ENCODE measurements at regions not wholly inside any gene's neighbourhood (a gene's known extent, or its start where the extent isn't known, plus 50 kb on each side); places are given as distances from the start of the nearest gene placed in this dataset.

DNA sequence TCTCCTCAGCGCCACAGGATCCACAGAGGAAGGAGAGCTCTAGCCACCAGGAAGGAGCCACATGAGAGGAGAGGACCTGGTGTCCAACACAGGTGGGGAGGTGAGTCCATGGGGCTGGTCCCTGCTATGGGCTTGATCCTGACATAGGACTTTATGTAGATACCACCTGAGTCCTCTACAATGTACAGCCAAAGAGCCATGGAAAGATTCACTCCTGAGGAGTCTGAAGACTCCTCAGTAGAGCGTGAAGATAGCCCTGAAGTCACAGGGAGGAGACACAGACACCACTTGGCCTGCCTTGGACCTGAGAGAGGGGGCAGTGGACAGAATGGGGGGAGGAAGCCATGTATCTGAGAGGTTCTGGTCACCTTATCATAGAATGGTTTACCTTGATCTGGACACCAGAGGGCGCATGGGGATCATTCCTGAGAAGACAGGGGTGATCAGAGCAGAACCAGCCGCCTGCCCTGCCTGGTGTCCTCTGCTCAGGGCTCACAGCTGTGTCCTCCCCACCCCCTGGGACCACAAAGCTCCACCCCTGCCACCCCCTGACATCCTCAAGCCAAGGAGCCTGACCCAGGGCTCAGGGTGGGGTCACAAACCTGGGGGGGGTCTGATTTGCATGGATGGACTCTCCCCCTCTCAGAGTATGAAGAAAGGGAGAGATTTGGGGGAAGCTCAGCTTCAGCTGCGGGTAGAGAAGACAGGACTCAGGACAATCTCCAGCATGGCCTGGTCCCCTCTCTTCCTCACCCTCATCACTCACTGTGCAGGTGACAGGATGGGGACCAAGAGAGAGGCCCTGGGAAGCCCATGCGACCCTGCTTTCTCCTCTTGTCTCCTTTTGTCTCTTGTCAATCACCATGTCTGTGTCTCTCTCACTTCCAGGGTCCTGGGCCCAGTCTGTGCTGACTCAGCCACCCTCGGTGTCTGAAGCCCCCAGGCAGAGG, 77.0 kb downstream of the ZNF280B start (continued):
- TF ChIP-seq, protein P1, sequence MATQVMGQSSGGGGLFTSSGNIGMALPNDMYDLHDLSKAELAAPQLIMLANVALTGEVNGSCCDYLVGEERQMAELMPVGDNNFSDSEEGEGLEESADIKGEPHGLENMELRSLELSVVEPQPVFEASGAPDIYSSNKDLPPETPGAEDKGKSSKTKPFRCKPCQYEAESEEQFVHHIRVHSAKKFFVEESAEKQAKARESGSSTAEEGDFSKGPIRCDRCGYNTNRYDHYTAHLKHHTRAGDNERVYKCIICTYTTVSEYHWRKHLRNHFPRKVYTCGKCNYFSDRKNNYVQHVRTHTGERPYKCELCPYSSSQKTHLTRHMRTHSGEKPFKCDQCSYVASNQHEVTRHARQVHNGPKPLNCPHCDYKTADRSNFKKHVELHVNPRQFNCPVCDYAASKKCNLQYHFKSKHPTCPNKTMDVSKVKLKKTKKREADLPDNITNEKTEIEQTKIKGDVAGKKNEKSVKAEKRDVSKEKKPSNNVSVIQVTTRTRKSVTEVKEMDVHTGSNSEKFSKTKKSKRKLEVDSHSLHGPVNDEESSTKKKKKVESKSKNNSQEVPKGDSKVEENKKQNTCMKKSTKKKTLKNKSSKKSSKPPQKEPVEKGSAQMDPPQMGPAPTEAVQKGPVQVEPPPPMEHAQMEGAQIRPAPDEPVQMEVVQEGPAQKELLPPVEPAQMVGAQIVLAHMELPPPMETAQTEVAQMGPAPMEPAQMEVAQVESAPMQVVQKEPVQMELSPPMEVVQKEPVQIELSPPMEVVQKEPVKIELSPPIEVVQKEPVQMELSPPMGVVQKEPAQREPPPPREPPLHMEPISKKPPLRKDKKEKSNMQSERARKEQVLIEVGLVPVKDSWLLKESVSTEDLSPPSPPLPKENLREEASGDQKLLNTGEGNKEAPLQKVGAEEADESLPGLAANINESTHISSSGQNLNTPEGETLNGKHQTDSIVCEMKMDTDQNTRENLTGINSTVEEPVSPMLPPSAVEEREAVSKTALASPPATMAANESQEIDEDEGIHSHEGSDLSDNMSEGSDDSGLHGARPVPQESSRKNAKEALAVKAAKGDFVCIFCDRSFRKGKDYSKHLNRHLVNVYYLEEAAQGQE (IDR thresholded peaks at IDR 0.05; ENCODE audit: borderline replicate concordance): peak; percentile 91
- TF ChIP-seq, protein P1 (CRISPR knock-in tag; IDR thresholded peaks at IDR 0.05; ENCODE audit: low read depth): no peak
- TF ChIP-seq SPI1 (IDR thresholded peaks at IDR 0.05; ENCODE audit: borderline replicate concordance, low read depth, low read length) (peak; percentile 55), HDAC8 (tag; IDR thresholded peaks at IDR 0.05) (no peak), FOXA3 (CRISPR knock-in tag; conservative IDR thresholded peaks at IDR 0.05 in 1 of 2, IDR thresholded peaks at IDR 0.05 in 1 of 2) (0 out of 4 replicates have a peak, but pooled peaks of 1 of the 2 experiments have one; percentile 14), ZBTB7A (IDR thresholded peaks at IDR 0.05; ENCODE audit: borderline replicate concordance, control insufficient read depth, low read depth, low read length) (no peak), ADNP (tag; IDR thresholded peaks at IDR 0.05) (no peak), ARID2 (IDR thresholded peaks at IDR 0.05) (peak; percentile 69; the same call in 1 of the 2 replicates), ZFP30 (CRISPR knock-in tag; IDR thresholded peaks at IDR 0.05; ENCODE audit: borderline replicate concordance) (0 out of 2 replicates have a peak, but pooled peaks have one; percentile 40), KLF1 (tag; IDR thresholded peaks at IDR 0.05) (peak; percentile 78), E2F3 (CRISPR knock-in tag; IDR thresholded peaks at IDR 0.05) (peak; percentile 80)
- TF ChIP-seq, protein P2, sequence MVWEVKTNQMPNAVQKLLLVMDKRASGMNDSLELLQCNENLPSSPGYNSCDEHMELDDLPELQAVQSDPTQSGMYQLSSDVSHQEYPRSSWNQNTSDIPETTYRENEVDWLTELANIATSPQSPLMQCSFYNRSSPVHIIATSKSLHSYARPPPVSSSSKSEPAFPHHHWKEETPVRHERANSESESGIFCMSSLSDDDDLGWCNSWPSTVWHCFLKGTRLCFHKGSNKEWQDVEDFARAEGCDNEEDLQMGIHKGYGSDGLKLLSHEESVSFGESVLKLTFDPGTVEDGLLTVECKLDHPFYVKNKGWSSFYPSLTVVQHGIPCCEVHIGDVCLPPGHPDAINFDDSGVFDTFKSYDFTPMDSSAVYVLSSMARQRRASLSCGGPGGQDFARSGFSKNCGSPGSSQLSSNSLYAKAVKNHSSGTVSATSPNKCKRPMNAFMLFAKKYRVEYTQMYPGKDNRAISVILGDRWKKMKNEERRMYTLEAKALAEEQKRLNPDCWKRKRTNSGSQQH (CRISPR knock-in tag; IDR thresholded peaks at IDR 0.05): peak; percentile 83
- TF ChIP-seq, protein P3, sequence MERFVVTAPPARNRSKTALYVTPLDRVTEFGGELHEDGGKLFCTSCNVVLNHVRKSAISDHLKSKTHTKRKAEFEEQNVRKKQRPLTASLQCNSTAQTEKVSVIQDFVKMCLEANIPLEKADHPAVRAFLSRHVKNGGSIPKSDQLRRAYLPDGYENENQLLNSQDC (CRISPR knock-in tag; IDR thresholded peaks at IDR 0.05): no peak; the same call in 1 of the 2 replicates
- TF ChIP-seq, protein P4, sequence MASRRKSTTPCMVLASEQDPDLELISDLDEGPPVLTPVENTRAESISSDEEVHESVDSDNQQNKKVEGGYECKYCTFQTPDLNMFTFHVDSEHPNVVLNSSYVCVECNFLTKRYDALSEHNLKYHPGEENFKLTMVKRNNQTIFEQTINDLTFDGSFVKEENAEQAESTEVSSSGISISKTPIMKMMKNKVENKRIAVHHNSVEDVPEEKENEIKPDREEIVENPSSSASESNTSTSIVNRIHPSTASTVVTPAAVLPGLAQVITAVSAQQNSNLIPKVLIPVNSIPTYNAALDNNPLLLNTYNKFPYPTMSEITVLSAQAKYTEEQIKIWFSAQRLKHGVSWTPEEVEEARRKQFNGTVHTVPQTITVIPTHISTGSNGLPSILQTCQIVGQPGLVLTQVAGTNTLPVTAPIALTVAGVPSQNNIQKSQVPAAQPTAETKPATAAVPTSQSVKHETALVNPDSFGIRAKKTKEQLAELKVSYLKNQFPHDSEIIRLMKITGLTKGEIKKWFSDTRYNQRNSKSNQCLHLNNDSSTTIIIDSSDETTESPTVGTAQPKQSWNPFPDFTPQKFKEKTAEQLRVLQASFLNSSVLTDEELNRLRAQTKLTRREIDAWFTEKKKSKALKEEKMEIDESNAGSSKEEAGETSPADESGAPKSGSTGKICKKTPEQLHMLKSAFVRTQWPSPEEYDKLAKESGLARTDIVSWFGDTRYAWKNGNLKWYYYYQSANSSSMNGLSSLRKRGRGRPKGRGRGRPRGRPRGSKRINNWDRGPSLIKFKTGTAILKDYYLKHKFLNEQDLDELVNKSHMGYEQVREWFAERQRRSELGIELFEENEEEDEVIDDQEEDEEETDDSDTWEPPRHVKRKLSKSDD (conservative IDR thresholded peaks at IDR 0.05; ENCODE audit: low read length): 0 out of 2 replicates have a peak, but pooled peaks have one; percentile 32
